ENCODE measurements at regions not wholly inside any gene's neighbourhood (a gene's known extent, or its start where the extent isn't known, plus 50 kb on each side); places are given as distances from the start of the nearest gene placed in this dataset.

- H3K4me1 Mint-ChIP-seq: peaks cover 27% of the 10 kb centered on the region
- no peaks in the 10 kb centered on the region for H4K20me1 ChIP-seq (replicated peaks; ENCODE audit: insufficient read depth)
- TF ChIP-seq REST (IDR thresholded peaks at IDR 0.05; ENCODE audit: unreplicated experiment): no peak
- no peak for TF ChIP-seq CTCF (conservative IDR thresholded peaks at IDR 0.05; ENCODE audit: low read depth in 2 of 2)
- no peak for TF ChIP-seq NANOG (IDR thresholded peaks at IDR 0.05; ENCODE audit: borderline replicate concordance)
- no peak for TF ChIP-seq ETS1 (IDR thresholded peaks at IDR 0.05)
- no peak for TF ChIP-seq POLR2AphosphoS5 (IDR thresholded peaks at IDR 0.05; ENCODE audit: low read depth)
- TF ChIP-seq JUNB (IDR thresholded peaks at IDR 0.05; ENCODE audit: unreplicated experiment): no peak
- TF ChIP-seq ZNF331 (CRISPR knock-in tag; IDR thresholded peaks at IDR 0.05; ENCODE audit: low read depth): no peak
- TF ChIP-seq STAT1 (IDR thresholded peaks at IDR 0.05; ENCODE audit: unreplicated experiment): no peak
- TF ChIP-seq EZH2 (IDR thresholded peaks at IDR 0.05; ENCODE audit: low read depth, unreplicated experiment): no peak
- TF ChIP-seq EZH2phosphoT487 (IDR thresholded peaks at IDR 0.05; ENCODE audit: unreplicated experiment): no peak
- no peak for TF ChIP-seq ZNF462 (CRISPR knock-in tag; IDR thresholded peaks at IDR 0.05)
- TF ChIP-seq CREB1 (CRISPR knock-in tag; IDR thresholded peaks at IDR 0.05; ENCODE audit: low read depth): no peak
- no peak for TF ChIP-seq ZNF114 (CRISPR knock-in tag; IDR thresholded peaks at IDR 0.05)
- no peak overlapping the region for H2AFZ ChIP-seq
- DNase-seq (ENCODE audit: low spot score) (peak; percentile 34), ATAC-seq (no peak)
- H3K4me1 ChIP-seq (ENCODE audit: insufficient read depth): peaks cover 21% of the 10 kb centered on the region
- H3F3A ChIP-seq (replicated peaks; ENCODE audit: low read depth): no peaks in the 10 kb centered on the region
- H3K9me3 Mint-ChIP-seq: peaks cover 3% of the 10 kb centered on the region; the same call in 1 of the 3 replicates
- H3K9me2 ChIP-seq (ENCODE audit: insufficient read depth): peaks cover 3% of the 10 kb centered on the region; the same call in 1 of the 2 replicates
- no peaks in the 10 kb centered on the region for H3K27me3 ChIP-seq (ENCODE audit: insufficient read depth)
- no peaks in the 10 kb centered on the region for H3K79me2 ChIP-seq (replicated peaks; ENCODE audit: insufficient read depth)
- no peak overlapping the region for H3K27ac ChIP-seq (ENCODE audit: low read depth)
- H3K36me3 Mint-ChIP-seq (ENCODE audit: low read depth): peaks cover 5% of the 10 kb centered on the region; the same call in 1 of the 3 replicates
- no peaks in the 10 kb centered on the region for H3K36me3 ChIP-seq (ENCODE audit: insufficient read depth)
- H3K27ac Mint-ChIP-seq: no peak overlapping the region
- H3K4me2 ChIP-seq: no peak overlapping the region
- no peak overlapping the region for H3K4me3 Mint-ChIP-seq
- peaks cover 4% of the 10 kb centered on the region for H3K27me3 Mint-ChIP-seq (ENCODE audit: insufficient read depth, low read depth, poor library complexity)
- H3K4me3 ChIP-seq: no peak overlapping the region
Measured at GRCh38 chr4:17152941-17153540, 254.6 kb upstream of the LDB2 start.

Measured in GM23338 (cell line).